HEK293T (cell line): ENCODE measurements at regions not wholly inside any gene's neighbourhood (a gene's known extent, or its start where the extent isn't known, plus 50 kb on each side); places are given as distances from the start of the nearest gene placed in this dataset.

Experiments used
- CTCF ChIA-PET: fragments of 350-600 bp; formaldehyde crosslinking; extraction: SDS; loops from one replicate; lab custom pipeline; 2021; ENCODE audit warnings: antibody characterized with exemption, inconsistent platforms; lab: Yijun Ruan, JAX
- POLR2A ChIA-PET: fragments of 350-600 bp; formaldehyde crosslinking; extraction: SDS; loops from one replicate; lab custom pipeline; 2020; ENCODE audit warnings: antibody characterized with exemption, inconsistent platforms; lab: Yijun Ruan, JAX
- DNase-seq: peaks from one replicate; pipeline ENCODE4 v3.0.0; 2012; ENCODE audit warnings: mixed read lengths; ENCODE audit errors: extremely low spot score
- ARNT ChIP-seq: fragments of 450-650 bp; IDR thresholded peaks from 2 replicates; pipeline ENCODE4 v1.6.1; 2017; ENCODE audit warnings: mild to moderate bottlenecking
- BHLHE40 ChIP-seq: fragments of 450-650 bp; IDR thresholded peaks from 2 replicates; pipeline ENCODE4 v1.6.1; 2016; ENCODE audit warnings: mild to moderate bottlenecking, moderate library complexity, borderline replicate concordance
- CTBP1 ChIP-seq: fragments of 450-650 bp; IDR thresholded peaks from 2 replicates; pipeline ENCODE4 v1.6.1; 2016; ENCODE audit warnings: borderline replicate concordance
- ELF4 ChIP-seq: fragments of 450-650 bp; IDR thresholded peaks from 2 replicates; pipeline ENCODE4 v1.6.1; 2017; ENCODE audit warnings: antibody characterized with exemption
- FOXA1 ChIP-seq: fragments of 450-650 bp; IDR thresholded peaks from 2 replicates; pipeline ENCODE4 v1.6.1; 2016; ENCODE audit warnings: mild to moderate bottlenecking
- FOXK2 ChIP-seq: fragments of 450-650 bp; IDR thresholded peaks from 2 replicates; pipeline ENCODE4 v1.6.1; 2016; ENCODE audit warnings: mild to moderate bottlenecking
- FOXM1 ChIP-seq: fragments of 450-650 bp; IDR thresholded peaks from 2 replicates; pipeline ENCODE4 v1.6.1; 2017; ENCODE audit warnings: mild to moderate bottlenecking, borderline replicate concordance
- HDGF ChIP-seq: fragments of 450-650 bp; IDR thresholded peaks from 2 replicates; pipeline ENCODE4 v1.6.1; 2017; ENCODE audit warnings: antibody characterized with exemption, borderline replicate concordance
- L3MBTL2 ChIP-seq: fragments of 450-650 bp; conservative IDR thresholded peaks from 2 replicates; pipeline ENCODE4 v1.6.1; 2016; ENCODE audit warnings: mild to moderate bottlenecking
- LEF1 ChIP-seq: fragments of 450-650 bp; IDR thresholded peaks from 2 replicates; pipeline ENCODE4 v1.6.1; 2017; ENCODE audit warnings: mild to moderate bottlenecking, borderline replicate concordance
- NFRKB ChIP-seq: fragments of 450-650 bp; IDR thresholded peaks from 2 replicates; pipeline ENCODE4 v1.6.1; 2016; ENCODE audit warnings: mild to moderate bottlenecking, moderate library complexity
- SP1 ChIP-seq: fragments of 450-650 bp; IDR thresholded peaks from 2 replicates; pipeline ENCODE4 v1.6.1; 2017
- SUZ12 ChIP-seq: fragments of 450-650 bp; IDR thresholded peaks from 2 replicates; pipeline ENCODE4 v1.6.1; 2016; ENCODE audit warnings: mild to moderate bottlenecking
- TARDBP ChIP-seq: fragments of 450-650 bp; IDR thresholded peaks from 2 replicates; pipeline ENCODE4 v1.6.1; 2016
- ZNF384 ChIP-seq: fragments of 450-650 bp; IDR thresholded peaks from 2 replicates; pipeline ENCODE4 v1.6.1; 2016
- TF ChIP-seq, protein P1 (sequence below): fragments of 450-650 bp; IDR thresholded peaks from 2 replicates; pipeline ENCODE4 v1.6.1; 2016

DNA sequence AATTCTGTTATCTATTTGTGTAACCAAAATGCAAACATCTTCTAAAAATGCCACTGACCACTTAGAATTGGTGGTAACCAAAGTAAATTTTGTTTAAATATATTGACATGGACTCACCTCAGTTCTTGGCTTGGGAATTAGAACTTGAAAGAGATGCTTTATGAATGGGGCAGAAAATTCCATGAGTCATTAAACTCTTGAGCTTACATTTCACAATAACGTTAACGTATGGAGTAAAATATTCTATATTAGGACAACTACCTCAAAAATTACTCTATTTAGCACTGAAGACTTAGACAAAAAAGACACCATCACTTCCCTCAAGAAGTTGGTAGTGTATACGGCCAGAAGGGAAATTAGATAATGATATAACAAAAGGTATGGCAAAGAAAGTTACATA, 752.2 kb upstream of the MARCKS start:
- ChIA-PET POLR2A (no interaction called here), CTCF (no interaction called here)
- TF ChIP-seq CTBP1, result no peak
- no peak for TF ChIP-seq SP1
- no peak for TF ChIP-seq FOXM1
- no peak for TF ChIP-seq ELF4
- TF ChIP-seq FOXA1, result no peak
- TF ChIP-seq LEF1, result no peak
- no peak for TF ChIP-seq TARDBP
- TF ChIP-seq ZNF384, result no peak
- no peak for TF ChIP-seq HDGF
- no peak for TF ChIP-seq SUZ12
- no peak for TF ChIP-seq ARNT
- no peak for TF ChIP-seq NFRKB
- no peak for TF ChIP-seq BHLHE40
- no peak for TF ChIP-seq L3MBTL2
- TF ChIP-seq FOXK2, result no peak
- TF ChIP-seq, protein P1, sequence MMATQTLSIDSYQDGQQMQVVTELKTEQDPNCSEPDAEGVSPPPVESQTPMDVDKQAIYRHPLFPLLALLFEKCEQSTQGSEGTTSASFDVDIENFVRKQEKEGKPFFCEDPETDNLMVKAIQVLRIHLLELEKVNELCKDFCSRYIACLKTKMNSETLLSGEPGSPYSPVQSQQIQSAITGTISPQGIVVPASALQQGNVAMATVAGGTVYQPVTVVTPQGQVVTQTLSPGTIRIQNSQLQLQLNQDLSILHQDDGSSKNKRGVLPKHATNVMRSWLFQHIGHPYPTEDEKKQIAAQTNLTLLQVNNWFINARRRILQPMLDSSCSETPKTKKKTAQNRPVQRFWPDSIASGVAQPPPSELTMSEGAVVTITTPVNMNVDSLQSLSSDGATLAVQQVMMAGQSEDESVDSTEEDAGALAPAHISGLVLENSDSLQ, result no peak
- no peak for DNase-seq

DNA sequence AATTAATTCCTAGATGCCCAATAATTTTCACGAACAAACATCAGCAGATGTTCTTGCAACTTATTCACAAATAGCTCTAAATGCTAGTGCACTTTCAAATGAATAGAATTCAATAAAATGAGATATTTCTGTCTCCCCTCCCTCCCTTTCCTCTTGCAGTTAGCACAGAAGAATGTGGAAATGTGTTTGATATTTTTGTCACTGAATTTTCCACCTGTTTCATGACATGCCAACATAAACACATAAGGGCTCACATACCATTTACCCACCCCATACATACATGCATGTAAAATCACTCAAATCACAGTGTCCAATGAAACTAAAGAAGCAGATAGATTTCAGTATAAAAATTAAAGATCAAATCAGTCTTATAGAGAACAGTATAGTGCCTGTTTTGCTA, 746.9 kb upstream of the MARCKS start:
- DNase-seq, result no peak
- TF ChIP-seq HDGF (no peak), L3MBTL2 (no peak)
- ChIA-PET CTCF (no interaction called here), POLR2A (no interaction called here)

DNA sequence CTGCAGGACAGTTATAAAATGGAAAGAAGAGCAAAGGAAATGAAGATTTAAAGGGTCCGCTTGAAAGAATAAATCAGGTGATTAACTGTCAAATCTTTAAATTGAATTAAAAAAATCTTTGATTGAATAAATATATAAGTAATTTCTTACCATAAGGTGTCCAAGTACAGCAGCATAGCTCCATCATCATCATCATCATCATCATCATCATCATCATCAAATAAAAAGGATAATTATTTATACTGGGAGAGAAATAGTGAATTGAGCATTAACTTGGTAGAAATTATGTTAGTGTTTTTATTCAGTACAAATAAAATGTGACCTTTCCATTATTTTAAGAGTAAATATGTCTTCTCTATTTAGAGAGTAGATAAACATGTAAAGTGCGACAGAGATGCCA, 745.6 kb upstream of the MARCKS start:
- CTCF ChIA-PET, result no interaction called here
- TF ChIP-seq, protein P1, result no peak
- TF ChIP-seq FOXM1 (no peak), SUZ12 (no peak), BHLHE40 (no peak), LEF1 (no peak), SP1 (no peak), NFRKB (no peak), TARDBP (no peak), ELF4 (no peak)
- DNase-seq, result no peak
- POLR2A ChIA-PET, result no interaction called here

DNA sequence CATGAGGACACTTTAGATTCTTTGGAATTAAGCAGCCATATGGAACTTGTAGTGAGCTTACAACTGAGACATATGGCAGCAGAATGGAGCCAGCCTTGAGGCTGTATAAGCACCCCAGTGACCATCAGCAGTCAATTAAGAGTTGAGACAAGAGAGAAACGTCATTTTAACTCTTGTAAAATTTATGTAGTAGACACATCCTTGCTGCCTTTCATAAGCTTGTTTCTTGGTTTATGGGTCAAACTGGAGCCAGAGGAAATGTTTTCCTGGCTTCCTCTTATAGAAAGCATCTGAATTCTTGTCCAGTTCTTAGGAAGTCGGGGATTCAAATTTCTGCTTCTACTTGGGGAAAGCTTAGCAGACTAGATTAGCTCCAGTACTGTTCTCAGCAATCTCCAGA, 745.1 kb upstream of the MARCKS start:
- CTCF ChIA-PET, result no interaction called here

DNA sequence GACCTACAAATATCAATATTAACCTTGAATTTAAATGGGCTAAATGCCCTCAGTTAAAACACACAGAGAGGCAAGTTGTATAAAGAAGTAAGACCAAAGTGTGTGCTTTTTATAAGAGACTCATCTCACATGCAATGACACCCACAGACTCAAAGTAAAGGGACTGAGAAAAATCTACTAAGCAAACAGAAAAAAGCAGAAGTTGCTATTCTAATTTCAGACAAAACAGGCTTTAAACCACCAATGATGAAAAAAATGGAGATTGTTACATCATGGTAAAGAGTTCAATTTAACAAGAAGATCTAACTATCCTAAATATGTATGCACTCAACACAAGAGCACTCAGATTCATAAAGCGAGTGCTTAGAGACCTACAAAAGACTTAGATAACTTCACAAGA, 741.9 kb upstream of the MARCKS start:
- ChIA-PET POLR2A (no interaction called here), CTCF (no interaction called here)
- no peak for DNase-seq
- no peak for TF ChIP-seq L3MBTL2
- TF ChIP-seq BHLHE40, result no peak
- TF ChIP-seq, protein P1, result no peak
- TF ChIP-seq CTBP1, result no peak

More for the DNA sequence above, 745.1 kb upstream of the MARCKS start:
- POLR2A ChIA-PET, result no interaction called here
- no peak for DNase-seq
- no peak for TF ChIP-seq BHLHE40
- no peak for TF ChIP-seq ZNF384
- no peak for TF ChIP-seq ELF4
- no peak for TF ChIP-seq NFRKB
- TF ChIP-seq FOXK2, result no peak
- no peak for TF ChIP-seq ARNT
- no peak for TF ChIP-seq FOXM1
- TF ChIP-seq CTBP1, result no peak
- no peak for TF ChIP-seq TARDBP
- no peak for TF ChIP-seq SUZ12
- no peak for TF ChIP-seq HDGF

DNA sequence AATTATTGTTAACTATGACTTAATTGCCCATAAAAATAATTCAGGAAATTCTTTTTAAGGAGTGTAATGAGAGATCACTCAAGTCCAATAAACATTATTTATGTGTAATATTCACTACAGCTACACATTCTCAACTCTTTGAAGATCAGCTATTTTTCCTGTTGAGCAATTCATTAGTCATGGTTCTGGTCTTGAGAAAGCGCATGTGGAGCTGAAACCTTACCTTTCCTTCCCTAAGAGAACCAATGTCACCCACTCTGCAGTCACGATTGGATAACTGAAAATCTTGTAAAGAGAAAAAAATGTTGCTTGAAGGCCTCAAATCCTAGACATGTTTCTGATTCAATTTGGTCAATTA, 736.9 kb upstream of the MARCKS start:
- no peak for DNase-seq
- ChIA-PET POLR2A (no interaction called here), CTCF (no interaction called here)
- no peak for TF ChIP-seq FOXM1
- no peak for TF ChIP-seq LEF1
- no peak for TF ChIP-seq ZNF384
- TF ChIP-seq NFRKB, result no peak
- TF ChIP-seq L3MBTL2, result no peak
- no peak for TF ChIP-seq HDGF
- TF ChIP-seq BHLHE40, result no peak
- no peak for TF ChIP-seq TARDBP
- no peak for TF ChIP-seq SP1

DNA sequence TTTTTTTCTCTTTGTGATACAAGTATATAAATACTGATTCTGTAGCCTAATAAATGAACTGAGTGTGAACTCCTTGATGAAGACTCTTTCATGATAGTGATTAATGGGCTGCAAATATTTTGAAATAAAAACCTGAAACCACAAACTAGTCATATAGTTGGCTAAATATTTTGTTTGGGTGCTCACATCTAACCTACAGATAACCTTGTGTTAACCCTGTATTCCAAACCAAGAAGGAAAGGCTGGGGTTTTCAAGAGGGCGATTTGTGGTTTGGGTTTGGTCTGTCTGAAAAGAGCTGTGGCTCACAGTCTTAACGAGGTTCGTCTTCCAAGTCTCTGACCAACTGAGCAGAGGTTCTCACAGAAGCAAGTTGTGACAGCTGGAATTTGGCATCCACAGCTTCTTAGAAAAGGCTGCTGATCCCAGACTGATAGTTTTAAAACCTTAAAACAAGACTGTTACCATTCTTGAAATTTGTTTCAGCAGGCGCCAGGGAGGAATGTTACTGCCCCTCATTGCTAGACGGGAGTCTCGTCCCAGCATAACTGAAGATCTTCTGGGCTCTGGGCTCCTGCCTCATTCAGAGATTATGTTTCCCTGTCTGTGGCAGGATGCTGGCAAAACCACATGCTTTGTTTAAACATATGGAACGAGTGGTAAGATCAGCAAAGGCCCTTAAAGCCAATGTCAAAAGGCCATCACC, 736.4 kb upstream of the MARCKS start:
- CTCF ChIA-PET, result no interaction called here
- DNase-seq, result no peak
- POLR2A ChIA-PET, result no interaction called here
- TF ChIP-seq BHLHE40 (no peak), SUZ12 (no peak), NFRKB (no peak), LEF1 (no peak), ELF4 (no peak), ARNT (no peak), TARDBP (no peak), FOXA1 (no peak), FOXM1 (no peak), L3MBTL2 (no peak), ZNF384 (no peak)
- TF ChIP-seq, protein P1, result no peak
